ENCODE measurements at regions not wholly inside any gene's neighbourhood (a gene's known extent, or its start where the extent isn't known, plus 50 kb on each side); places are given as distances from the start of the nearest gene placed in this dataset.
A peak's percentile ranks its signal among the peaks of the same experiment; 100 is the strongest.

- DNase-seq (ENCODE audit: low read depth in 2 of 2) = no peak
- H3K4me3 ChIP-seq (replicated peaks in 1 of 2; ENCODE audit: low read depth in 2 of 2, low read length in 2 of 2) = no peak overlapping the region
- TF ChIP-seq CTCF (IDR thresholded peaks at IDR 0.05; ENCODE audit: low read depth, low read length) = no peak
Measured at GRCh38 chr2:149849591-149849990, 262.0 kb upstream of the MMADHC start.

GRCh38 chr2:149849136-149849535 is 261.6 kb upstream of the MMADHC start:
- no peak for DNase-seq (ENCODE audit: low read depth in 2 of 2)
- no peak for TF ChIP-seq CTCF (IDR thresholded peaks at IDR 0.05; ENCODE audit: low read depth, low read length)
- H3K4me3 ChIP-seq (replicated peaks in 1 of 2; ENCODE audit: low read depth in 2 of 2, low read length in 2 of 2) = no peak overlapping the region

- no peak for TF ChIP-seq CTCF (IDR thresholded peaks at IDR 0.05; ENCODE audit: low read depth, low read length)
Measured at GRCh38 chr2:149841396-149841795, 253.8 kb upstream of the MMADHC start.

GRCh38 chr2:149832324-149832723 is 244.7 kb upstream of the MMADHC start:
- TF ChIP-seq CTCF (IDR thresholded peaks at IDR 0.05; ENCODE audit: low read depth, low read length) = no peak
- no peak overlapping the region for H3K4me3 ChIP-seq (replicated peaks in 1 of 2; ENCODE audit: low read depth in 2 of 2, low read length in 2 of 2)
- DNase-seq (ENCODE audit: low read depth in 2 of 2) = peak in 1 of 2 donors; percentile 17

More at GRCh38 chr2:149841396-149841795, 253.8 kb upstream of the MMADHC start:
- no peak for DNase-seq (ENCODE audit: low read depth in 2 of 2)
- H3K4me3 ChIP-seq (replicated peaks in 1 of 2; ENCODE audit: low read depth in 2 of 2, low read length in 2 of 2) = no peak overlapping the region

- DNase-seq (ENCODE audit: low read depth in 2 of 2) = no peak
- no peak for TF ChIP-seq CTCF (IDR thresholded peaks at IDR 0.05; ENCODE audit: low read depth, low read length)
- no peak overlapping the region for H3K4me3 ChIP-seq (replicated peaks in 1 of 2; ENCODE audit: low read depth in 2 of 2, low read length in 2 of 2)
Measured at GRCh38 chr2:149828520-149829210, 241.1 kb upstream of the MMADHC start.

- no peak for TF ChIP-seq CTCF (IDR thresholded peaks at IDR 0.05; ENCODE audit: low read depth, low read length)
- no peak overlapping the region for H3K4me3 ChIP-seq (replicated peaks in 1 of 2; ENCODE audit: low read depth in 2 of 2, low read length in 2 of 2)
- DNase-seq (ENCODE audit: low read depth in 2 of 2) = peak in 1 of 2 donors; percentile 44
Measured at GRCh38 chr2:149827585-149828126, 240.1 kb upstream of the MMADHC start.

Data from cardiac fibroblast (primary cell).